Gastroesophageal sphincter (tissue), 4 donors: ENCODE measurements at regions not wholly inside any gene's neighbourhood (a gene's known extent, or its start where the extent isn't known, plus 50 kb on each side); places are given as distances from the start of the nearest gene placed in this dataset.

Experiments used
- ATAC-seq: fragments of 150-250 bp; one replicate; pipeline ENCODE4 v1.9.1; 2016; ENCODE audit warnings: mild to moderate bottlenecking, moderate library complexity
- H3K27ac ChIP-seq, 4 donors: fragments of 200-600 bp; sonication (generic) in 3 of 4; 1 replicate in 3 of 4; 2 replicates in 1 of 4; pipeline ENCODE4 v1.5.1; 2016 to 2019
- H3K27me3 ChIP-seq: fragments of 200-600 bp; sonication (generic); one replicate; pipeline ENCODE4 v1.5.1; 2019
- H3K36me3 ChIP-seq, 2 donors: fragments of 200-600 bp; sonication (generic); one replicate each; pipeline ENCODE4 v1.5.1; 2019; ENCODE audit warnings: control low read depth in 1 of 2
- H3K4me1 ChIP-seq, 3 donors: fragments of 200-600 bp; sonication (generic); 1 replicate in 2 of 3; 2 replicates in 1 of 3; pipeline ENCODE4 v1.5.1; 2016 to 2019; ENCODE audit warnings: control low read depth in 2 of 3
- H3K4me3 ChIP-seq, 2 donors: fragments of 200-600 bp; sonication (generic); one replicate each; pipeline ENCODE4 v1.5.1; 2019; ENCODE audit warnings: mild to moderate bottlenecking in 1 of 2, moderate library complexity in 1 of 2
- H3K9me3 ChIP-seq, 3 donors: fragments of 200-600 bp; sonication (generic); one replicate each; pipeline ENCODE4 v1.5.1; 2017 to 2019; ENCODE audit warnings: control low read depth in 2 of 3
- EP300 ChIP-seq: sonication (generic); formaldehyde crosslinking; IDR thresholded peaks from one replicate; pipeline ENCODE4 v1.6.1; 2017; ENCODE audit warnings: antibody characterized with exemption, mild to moderate bottlenecking
- POLR2A ChIP-seq, 2 donors: fragments of 450-650 bp; IDR thresholded peaks; one replicate each; pipeline ENCODE4 v1.6.1; 2017; ENCODE audit warnings: antibody characterized with exemption in 2 of 2, mild to moderate bottlenecking in 2 of 2, moderate library complexity in 1 of 2
- POLR2AphosphoS5 ChIP-seq: sonication (generic); formaldehyde crosslinking; IDR thresholded peaks from one replicate; pipeline ENCODE4 v1.6.1; 2017; ENCODE audit warnings: antibody characterized with exemption
- WGBS, 2 donors: methylation state at CpG; one replicate each; pipeline ENCODE4 v1.1.5; 2018; ENCODE audit warnings: low coverage in 1 of 2; 5-methylcytosine and 5-hydroxymethylcytosine counted together
- TF ChIP-seq, protein P1 (sequence below), 4 experiments: fragments of 200-600 bp in 2 of 4; fragments of 450-650 bp in 2 of 4; sonication (generic) in 1 of 4; IDR thresholded peaks; one replicate each; pipeline ENCODE4 v1.5.1; 2017 to 2019; ENCODE audit warnings: antibody characterized with exemption in 4 of 4, mild to moderate bottlenecking in 2 of 4, moderate library complexity in 2 of 4

GRCh38 chr18:45547910-45548309, 67.4 kb upstream of the SLC14A2 start:
- H3K27ac ChIP-seq: no peak overlapping the region
- H3K9me3 ChIP-seq: no peaks in the 10 kb centered on the region
- H3K4me1 ChIP-seq: no peaks in the 10 kb centered on the region
- H3K36me3 ChIP-seq: no peaks in the 10 kb centered on the region
- no peak overlapping the region for H3K4me3 ChIP-seq
- 84 to 90% methylated on average over 3 to 4 of the region's 4 CpGs for WGBS, 2 donors
- TF ChIP-seq POLR2AphosphoS5 (no peak), EP300 (no peak), POLR2A (IDR thresholded peaks at IDR 0.05) (no peak)
- TF ChIP-seq, protein P1, sequence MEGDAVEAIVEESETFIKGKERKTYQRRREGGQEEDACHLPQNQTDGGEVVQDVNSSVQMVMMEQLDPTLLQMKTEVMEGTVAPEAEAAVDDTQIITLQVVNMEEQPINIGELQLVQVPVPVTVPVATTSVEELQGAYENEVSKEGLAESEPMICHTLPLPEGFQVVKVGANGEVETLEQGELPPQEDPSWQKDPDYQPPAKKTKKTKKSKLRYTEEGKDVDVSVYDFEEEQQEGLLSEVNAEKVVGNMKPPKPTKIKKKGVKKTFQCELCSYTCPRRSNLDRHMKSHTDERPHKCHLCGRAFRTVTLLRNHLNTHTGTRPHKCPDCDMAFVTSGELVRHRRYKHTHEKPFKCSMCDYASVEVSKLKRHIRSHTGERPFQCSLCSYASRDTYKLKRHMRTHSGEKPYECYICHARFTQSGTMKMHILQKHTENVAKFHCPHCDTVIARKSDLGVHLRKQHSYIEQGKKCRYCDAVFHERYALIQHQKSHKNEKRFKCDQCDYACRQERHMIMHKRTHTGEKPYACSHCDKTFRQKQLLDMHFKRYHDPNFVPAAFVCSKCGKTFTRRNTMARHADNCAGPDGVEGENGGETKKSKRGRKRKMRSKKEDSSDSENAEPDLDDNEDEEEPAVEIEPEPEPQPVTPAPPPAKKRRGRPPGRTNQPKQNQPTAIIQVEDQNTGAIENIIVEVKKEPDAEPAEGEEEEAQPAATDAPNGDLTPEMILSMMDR (IDR thresholded peaks at IDR 0.05): no peak
- H3K27me3 ChIP-seq: no peaks in the 10 kb centered on the region
- no peak for ATAC-seq

GRCh38 chr18:45548614-45549013, 66.7 kb upstream of the SLC14A2 start:
- H3K27me3 ChIP-seq: no peaks in the 10 kb centered on the region
- no peak overlapping the region for H3K27ac ChIP-seq
- no peaks in the 10 kb centered on the region for H3K9me3 ChIP-seq
- H3K4me3 ChIP-seq: no peak overlapping the region
- 60 to 83% methylated on average over 1 of the region's 1 CpG for WGBS, 2 donors
- no peak for ATAC-seq
- no peaks in the 10 kb centered on the region for H3K36me3 ChIP-seq
- TF ChIP-seq EP300 (no peak), POLR2AphosphoS5 (no peak), POLR2A (IDR thresholded peaks at IDR 0.05) (no peak)
- TF ChIP-seq, protein P1 (IDR thresholded peaks at IDR 0.05): no peak
- H3K4me1 ChIP-seq: no peaks in the 10 kb centered on the region

DNA sequence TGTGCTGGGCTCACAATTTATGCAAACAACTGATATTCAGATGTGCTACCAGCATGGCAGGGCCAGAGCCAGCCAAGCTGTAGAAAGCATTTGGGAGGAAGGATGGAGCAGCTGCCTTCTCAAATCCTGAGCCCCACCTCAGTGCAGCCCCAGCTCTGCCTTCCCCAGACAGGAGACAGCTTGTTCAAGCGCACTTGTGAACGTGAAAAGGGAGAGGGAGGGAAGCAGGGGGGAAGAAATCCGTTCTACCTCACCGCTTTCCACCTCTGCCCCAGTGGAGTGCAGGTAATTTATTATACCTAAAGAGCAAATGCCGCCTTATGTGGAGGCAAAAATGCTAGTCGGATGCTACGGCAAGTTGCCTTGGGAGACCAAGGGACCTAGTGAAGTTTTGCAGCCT, 66.0 kb upstream of the SLC14A2 start:
- whole genome bisulfite sequencing, 2 donors: 93 to 97% methylated on average over 3 of the region's 7 CpGs
- Histone ChIP-seq H3K4me3 (no peak overlapping the region), H3K4me1 (no peaks in the 10 kb centered on the region), H3K9me3 (no peaks in the 10 kb centered on the region), H3K27me3 (no peaks in the 10 kb centered on the region), H3K36me3 (no peaks in the 10 kb centered on the region), H3K27ac (no peak overlapping the region)
- no peak for ATAC-seq
- TF ChIP-seq POLR2AphosphoS5 (no peak), EP300 (no peak), POLR2A (IDR thresholded peaks at IDR 0.05) (no peak)
- TF ChIP-seq, protein P1 (IDR thresholded peaks at IDR 0.05): no peak

DNA sequence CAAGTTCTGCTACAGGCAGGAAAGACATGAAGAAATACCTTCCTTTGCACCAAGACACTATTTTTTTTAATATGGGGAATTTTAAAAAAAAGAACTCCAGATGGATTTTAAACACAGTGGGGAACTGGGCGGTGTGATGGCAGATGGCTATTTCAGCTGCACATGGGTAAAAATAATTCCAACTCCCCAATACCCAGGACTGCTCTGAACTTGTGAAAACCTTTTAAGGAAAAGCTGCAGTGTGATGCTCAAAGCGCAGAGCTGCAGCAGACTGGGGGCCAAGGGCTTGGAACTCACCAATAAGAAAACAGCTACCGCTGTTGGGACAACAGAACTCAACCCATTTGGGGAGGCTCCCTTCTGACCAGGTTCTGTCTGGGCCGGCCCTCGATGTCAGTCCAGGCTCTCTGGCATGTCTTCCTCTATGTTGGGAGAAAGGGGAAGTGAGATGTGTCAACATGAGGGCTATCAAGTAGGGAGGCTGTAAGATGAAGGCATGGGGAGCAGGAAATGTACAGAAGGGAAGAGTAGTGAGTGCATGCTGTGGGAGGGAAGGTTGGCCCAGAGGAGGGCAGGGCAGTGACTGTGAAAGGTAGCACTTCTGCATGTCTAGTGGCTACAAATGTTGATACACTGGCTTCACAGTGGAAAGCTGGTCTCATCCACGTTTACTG, 64.0 kb upstream of the SLC14A2 start:
- H3K36me3 ChIP-seq: no peaks in the 10 kb centered on the region
- no peak overlapping the region for H3K4me3 ChIP-seq
- no peaks in the 10 kb centered on the region for H3K9me3 ChIP-seq
- WGBS, 2 donors: 86 to 89% methylated on average over 4 to 5 of the region's 6 CpGs
- no peaks in the 10 kb centered on the region for H3K4me1 ChIP-seq
- no peaks in the 10 kb centered on the region for H3K27me3 ChIP-seq
- no peak overlapping the region for H3K27ac ChIP-seq
- TF ChIP-seq EP300 (no peak), POLR2A (IDR thresholded peaks at IDR 0.05) (no peak), POLR2AphosphoS5 (no peak)
- TF ChIP-seq, protein P1 (IDR thresholded peaks at IDR 0.05): no peak
- ATAC-seq: no peak

DNA sequence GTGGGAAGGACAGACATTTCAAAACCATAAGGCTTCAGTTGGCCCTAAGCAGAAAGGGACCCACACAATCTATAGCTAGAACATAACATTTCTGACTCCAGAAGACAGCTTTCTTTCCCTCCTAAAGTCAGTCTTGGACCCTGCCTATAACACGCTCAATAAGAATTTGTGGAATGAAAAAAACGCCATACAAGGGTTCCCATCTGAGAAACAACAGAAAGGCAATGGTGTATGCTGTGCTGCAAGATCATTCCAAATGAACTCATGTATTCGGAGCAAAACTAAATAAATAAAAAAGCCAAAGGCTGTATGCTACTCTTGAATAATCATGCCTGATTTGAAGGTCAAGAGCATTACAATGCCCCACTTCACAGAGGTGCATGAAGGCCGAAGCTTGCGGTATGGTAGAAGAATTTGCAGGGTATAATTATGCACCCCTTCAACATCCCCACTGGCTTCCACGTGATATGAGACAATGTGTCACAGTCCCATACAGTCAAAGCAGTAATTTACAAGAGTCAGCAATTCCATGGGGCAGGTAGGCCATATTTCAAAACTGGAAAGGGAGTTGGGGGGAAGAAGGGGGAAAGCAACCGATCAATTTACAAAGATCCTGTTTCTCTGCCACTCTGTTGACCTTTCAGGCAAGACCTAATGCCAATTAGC, 61.4 kb upstream of the SLC14A2 start:
- WGBS, 2 donors: 79 to 82% methylated on average over 6 to 7 of the region's 7 CpGs
- no peaks in the 10 kb centered on the region for H3K9me3 ChIP-seq
- no peak for ATAC-seq
- no peak overlapping the region for H3K27ac ChIP-seq
- H3K4me1 ChIP-seq: no peaks in the 10 kb centered on the region
- no peak overlapping the region for H3K4me3 ChIP-seq
- TF ChIP-seq EP300: no peak
- no peaks in the 10 kb centered on the region for H3K36me3 ChIP-seq
- H3K27me3 ChIP-seq: no peaks in the 10 kb centered on the region
